HepG2 (cell line): ENCODE measurements at regions not wholly inside any gene's neighbourhood (a gene's known extent, or its start where the extent isn't known, plus 50 kb on each side); places are given as distances from the start of the nearest gene placed in this dataset.

ENCODE experiments used
- ATAC-seq: fragments of 200-7000 bp; cut with Tn5 transposase; 3 replicates; pipeline ENCODE4 v1.9.1; 2020; ENCODE audit warnings: mild to moderate bottlenecking, moderate library complexity
- BruUV-seq: library from RNA; stranded (reverse); fragments of 400-500 nt; replicated peaks from 2 replicates; lab custom pipeline; 2021; lab: Mats Ljungman, UMichigan
- CTCF ChIA-PET: fragments of 300-600 bp; formaldehyde crosslinking; extraction: SDS; loops from one replicate; lab custom pipeline; 2021; ENCODE audit warnings: low total read pairs, inconsistent platforms, low intra/inter-chr PET ratio; lab: Yijun Ruan, JAX
- POLR2A ChIA-PET: fragments of 350-600 bp; sonication (Branson Sonifier 250); formaldehyde crosslinking; loops from one replicate; lab custom pipeline; 2020; ENCODE audit warnings: antibody characterized with exemption, inconsistent platforms; lab: Yijun Ruan, JAX
- DNase-seq: peaks from one replicate; pipeline ENCODE4 v3.0.0-alpha.2; 2015; ENCODE audit warnings: low spot score
- FAIRE-seq: peaks from 3 replicates; lab custom pipeline; 2011; peaks lifted over from hg19 to GRCh38; lab: Jason Lieb, UNC
- H2AFZ ChIP-seq: one replicate; pipeline ENCODE4 v1.6.1; 2011; ENCODE audit warnings: low read length, inconsistent platforms
- H3K27ac ChIP-seq: fragments of 300-600 bp; 3 replicates; pipeline ENCODE4 v1.8.0; 2011; ENCODE audit warnings: mixed run types, mild to moderate bottlenecking, mixed read lengths, low read length, inconsistent platforms; ENCODE audit not compliant: insufficient read depth; ENCODE audit errors: extremely low read length
- H3K27me3 ChIP-seq, 2 experiments: fragments of 200-600 bp in 1 of 2; 2 replicates in 1 of 2; 3 replicates in 1 of 2; pipeline versions ENCODE4 v1.6.0 to v1.8.0; 2011; ENCODE audit warnings: low read length in 2 of 2, mild to moderate bottlenecking in 2 of 2, moderate library complexity in 2 of 2, inconsistent platforms in 1 of 2; ENCODE audit not compliant: insufficient read depth in 2 of 2, control insufficient read depth in 1 of 2
- H3K36me3 ChIP-seq, 2 experiments: fragments of 200-600 bp in 1 of 2; replicated peaks in 1 of 2; 2 replicates in 1 of 2; 3 replicates in 1 of 2; pipeline versions ENCODE4 v1.5.1 to v1.8.0; 2011; ENCODE audit warnings: low read length in 2 of 2, inconsistent platforms in 1 of 2; ENCODE audit not compliant: insufficient read depth in 2 of 2, control insufficient read depth in 1 of 2
- H3K4me1 ChIP-seq: 2 replicates; pipeline ENCODE4 v1.5.1; 2012; ENCODE audit warnings: low read length, inconsistent platforms; ENCODE audit not compliant: insufficient read depth
- H3K4me2 ChIP-seq: 2 replicates; pipeline ENCODE4 v1.6.0; 2011; ENCODE audit warnings: low read depth, low read length, inconsistent platforms
- H3K4me3 ChIP-seq, 3 experiments: fragments of 200-600 bp in 1 of 3; sonication (generic), shearing (Covaris generic) in 1 of 3; replicated peaks in 1 of 3; 2 replicates each; pipeline ENCODE4 v1.5.1; 2011 to 2016; ENCODE audit warnings: low read length in 3 of 3, inconsistent platforms in 2 of 3, low read depth in 2 of 3, mild to moderate bottlenecking in 2 of 3, control low read depth in 1 of 3, mixed read lengths in 1 of 3; ENCODE audit not compliant: insufficient read depth in 1 of 3
- H3K79me2 ChIP-seq: one replicate; pipeline ENCODE4 v1.6.1; 2011; ENCODE audit warnings: low read length, inconsistent platforms; ENCODE audit not compliant: insufficient read depth
- H3K9ac ChIP-seq: 2 replicates; pipeline ENCODE4 v1.6.0; 2011; ENCODE audit warnings: mild to moderate bottlenecking, low read depth, low read length, inconsistent platforms; ENCODE audit not compliant: insufficient read depth
- H3K9me3 ChIP-seq: 2 replicates; pipeline ENCODE4 v1.5.1; 2012; ENCODE audit warnings: mild to moderate bottlenecking, low read length
- H4K20me1 ChIP-seq: 2 replicates; pipeline ENCODE4 v1.6.0; 2011; ENCODE audit warnings: inconsistent platforms, mild to moderate bottlenecking, low read length, moderate library complexity; ENCODE audit not compliant: insufficient read depth
- HMGA1 ChIP-seq: sonication (generic); formaldehyde crosslinking; conservative IDR thresholded peaks from 2 replicates; pipeline ENCODE4 v1.4.0; 2020; ENCODE audit warnings: missing genetic modification reagents
- HOXD1 ChIP-seq: sonication (generic); formaldehyde crosslinking; IDR thresholded peaks from 2 replicates; pipeline ENCODE4 v1.5.0; 2020; ENCODE audit warnings: missing genetic modification reagents
- MAZ ChIP-seq, 2 experiments: sonication (generic) in 1 of 2; formaldehyde crosslinking in 1 of 2; IDR thresholded peaks; 2 replicates each; pipeline versions ENCODE4 v1.5.0 to v1.6.1; 2012 to 2020; ENCODE audit warnings: low read depth in 2 of 2, mild to moderate bottlenecking in 2 of 2, borderline replicate concordance in 1 of 2, improper control_type of control experiment in 1 of 2, low read length in 1 of 2, missing genetic modification reagents in 1 of 2, moderate library complexity in 1 of 2
- MED13 ChIP-seq: sonication (generic); formaldehyde crosslinking; IDR thresholded peaks from 2 replicates; pipeline ENCODE4 v1.5.0; 2020; ENCODE audit warnings: missing genetic modification reagents
- RARG ChIP-seq: sonication (generic); formaldehyde crosslinking; IDR thresholded peaks from 2 replicates; pipeline ENCODE4 v1.4.0; 2020; ENCODE audit warnings: low read depth, mild to moderate bottlenecking, missing genetic modification reagents
- RELA ChIP-seq: sonication (generic); formaldehyde crosslinking; IDR thresholded peaks from 2 replicates; pipeline ENCODE4 v1.4.0; 2020; ENCODE audit warnings: missing genetic modification reagents
- SP4 ChIP-seq: sonication (generic); formaldehyde crosslinking; IDR thresholded peaks from 2 replicates; pipeline ENCODE4 v1.8.1; 2023; ENCODE audit warnings: mild to moderate bottlenecking, missing genetic modification reagents
- SRY ChIP-seq: sonication (generic); formaldehyde crosslinking; IDR thresholded peaks from 2 replicates; pipeline ENCODE4 v1.8.0; 2022; ENCODE audit warnings: mild to moderate bottlenecking, missing genetic modification reagents
- ZKSCAN8 ChIP-seq: IDR thresholded peaks from 2 replicates; pipeline ENCODE4 v1.6.1; 2016; ENCODE audit warnings: borderline replicate concordance, missing genetic modification reagents, missing compliant biosample characterization
- ZNF383 ChIP-seq: sonication (generic); formaldehyde crosslinking; IDR thresholded peaks from 2 replicates; pipeline ENCODE4 v1.4.0; 2020; ENCODE audit warnings: missing genetic modification reagents, mild to moderate bottlenecking, borderline replicate concordance
- ZNF431 ChIP-seq: sonication (generic); formaldehyde crosslinking; IDR thresholded peaks from 2 replicates; pipeline ENCODE4 v1.9.0; 2022; ENCODE audit warnings: missing genetic modification reagents, low read depth, mild to moderate bottlenecking, borderline replicate concordance
- ZNF562 ChIP-seq: sonication (generic); formaldehyde crosslinking; IDR thresholded peaks from 2 replicates; pipeline ENCODE4 v1.8.0; 2022; ENCODE audit warnings: missing genetic modification reagents, borderline replicate concordance
- ZNF678 ChIP-seq: sonication (generic); formaldehyde crosslinking; IDR thresholded peaks from 2 replicates; pipeline ENCODE4 v1.4.0; 2020; ENCODE audit warnings: mild to moderate bottlenecking, missing genetic modification reagents
- WGBS: methylation state at CpG from one replicate; pipeline ENCODE4 v1.1.6; 2017; ENCODE audit warnings: low lambda C conversion rate; 5-methylcytosine and 5-hydroxymethylcytosine counted together
- in situ Hi-C: cut with HindIII; loops from 2 replicates; pipeline ENCODE4 v1.10.0; 2017; ENCODE audit warnings: low pct_unique_long_range_greater_than_20kb; ENCODE audit not compliant: extremely low pct_ligation_motif_present
- intact Hi-C: fragments of 100-400 bp; cut with micrococcal nuclease; formaldehyde crosslinking; loops from one replicate; pipeline ENCODE4 v1.10.0; 2022; ENCODE audit not compliant: unreplicated experiment
- TF ChIP-seq, protein P1 (sequence below): sonication (generic); formaldehyde crosslinking; IDR thresholded peaks from 2 replicates; pipeline ENCODE4; 2020; ENCODE audit warnings: missing genetic modification reagents, mild to moderate bottlenecking, borderline replicate concordance
- TF ChIP-seq, protein P2 (sequence below): sonication (generic); formaldehyde crosslinking; IDR thresholded peaks from one replicate; pipeline ENCODE4 v1.5.1; 2020; ENCODE audit warnings: mild to moderate bottlenecking, missing genetic modification reagents; ENCODE audit errors: not compliant biosample characterization

DNA sequence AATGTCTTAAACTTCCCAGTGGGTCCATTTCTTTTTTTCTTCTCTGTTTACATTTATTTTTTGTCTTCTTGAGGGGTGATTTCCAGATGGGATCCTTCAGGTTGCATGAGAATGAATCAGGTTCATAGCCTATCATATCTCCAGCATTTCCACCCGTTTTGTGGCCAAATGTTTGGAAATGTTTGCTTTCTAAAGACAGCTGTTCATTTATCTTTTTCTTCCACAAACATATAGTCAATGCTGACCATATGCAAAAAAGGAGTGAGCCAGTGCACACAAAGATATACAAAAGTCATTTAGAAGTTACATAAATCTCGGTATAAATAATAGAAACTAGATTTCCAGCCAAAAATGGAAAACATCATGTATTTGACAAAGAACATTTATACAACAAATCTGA is 71.6 kb upstream of the STC2 start:
- Histone ChIP-seq H3K4me2 (no peak overlapping the region), H3K9me3 (no peaks in the 10 kb centered on the region), H3K79me2 (no peaks in the 10 kb centered on the region), H3K27me3 (peaks cover 2 to 4% of the 10 kb centered on the region in 2 experiments; a peak in 2 of 5 replicates), H3K4me1 (no peaks in the 10 kb centered on the region), H3K27ac (no peak overlapping the region), H4K20me1 (no peaks in the 10 kb centered on the region), H2AFZ (no peak overlapping the region), H3K36me3 (no peaks in the 10 kb centered on the region), H3K9ac (no peak overlapping the region), H3K4me3 (no peak overlapping the region)
- CTCF ChIA-PET = no interaction called here
- in situ Hi-C loops (no loop called here), intact Hi-C loops (loop anchor here (5.0 kb wide), 1 partner anchor 172 kb away; no protein-coding TSS in a partner anchor)
- BruUV-seq = no TSS peak
- WGBS = 1% methylated on average over 2 of the region's 2 CpGs
- DNase-seq (no peak), ATAC-seq (no peak), FAIRE-seq (no peak)
- TF ChIP-seq ZNF562 (CRISPR knock-in tag) (no peak), ZNF431 (CRISPR knock-in tag) (no peak), SRY (CRISPR knock-in tag) (no peak), ZNF678 (no peak), HMGA1 (no peak), HOXD1 (CRISPR knock-in tag) (no peak), ZKSCAN8 (CRISPR knock-in tag) (no peak), MAZ (IDR thresholded peaks at IDR 0.05; ENCODE audit: borderline replicate concordance, low read depth, low read length) (no peak), MAZ (CRISPR knock-in tag; IDR thresholded peaks at IDR 0.05; ENCODE audit: low read depth) (no peak), MED13 (no peak), SP4 (CRISPR knock-in tag) (no peak), RARG (CRISPR knock-in tag) (no peak), RELA (CRISPR knock-in tag) (no peak), ZNF383 (CRISPR knock-in tag) (no peak)
- TF ChIP-seq, protein P1, sequence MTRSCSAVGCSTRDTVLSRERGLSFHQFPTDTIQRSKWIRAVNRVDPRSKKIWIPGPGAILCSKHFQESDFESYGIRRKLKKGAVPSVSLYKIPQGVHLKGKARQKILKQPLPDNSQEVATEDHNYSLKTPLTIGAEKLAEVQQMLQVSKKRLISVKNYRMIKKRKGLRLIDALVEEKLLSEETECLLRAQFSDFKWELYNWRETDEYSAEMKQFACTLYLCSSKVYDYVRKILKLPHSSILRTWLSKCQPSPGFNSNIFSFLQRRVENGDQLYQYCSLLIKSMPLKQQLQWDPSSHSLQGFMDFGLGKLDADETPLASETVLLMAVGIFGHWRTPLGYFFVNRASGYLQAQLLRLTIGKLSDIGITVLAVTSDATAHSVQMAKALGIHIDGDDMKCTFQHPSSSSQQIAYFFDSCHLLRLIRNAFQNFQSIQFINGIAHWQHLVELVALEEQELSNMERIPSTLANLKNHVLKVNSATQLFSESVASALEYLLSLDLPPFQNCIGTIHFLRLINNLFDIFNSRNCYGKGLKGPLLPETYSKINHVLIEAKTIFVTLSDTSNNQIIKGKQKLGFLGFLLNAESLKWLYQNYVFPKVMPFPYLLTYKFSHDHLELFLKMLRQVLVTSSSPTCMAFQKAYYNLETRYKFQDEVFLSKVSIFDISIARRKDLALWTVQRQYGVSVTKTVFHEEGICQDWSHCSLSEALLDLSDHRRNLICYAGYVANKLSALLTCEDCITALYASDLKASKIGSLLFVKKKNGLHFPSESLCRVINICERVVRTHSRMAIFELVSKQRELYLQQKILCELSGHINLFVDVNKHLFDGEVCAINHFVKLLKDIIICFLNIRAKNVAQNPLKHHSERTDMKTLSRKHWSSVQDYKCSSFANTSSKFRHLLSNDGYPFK (CRISPR knock-in tag) = no peak
- TF ChIP-seq, protein P2, sequence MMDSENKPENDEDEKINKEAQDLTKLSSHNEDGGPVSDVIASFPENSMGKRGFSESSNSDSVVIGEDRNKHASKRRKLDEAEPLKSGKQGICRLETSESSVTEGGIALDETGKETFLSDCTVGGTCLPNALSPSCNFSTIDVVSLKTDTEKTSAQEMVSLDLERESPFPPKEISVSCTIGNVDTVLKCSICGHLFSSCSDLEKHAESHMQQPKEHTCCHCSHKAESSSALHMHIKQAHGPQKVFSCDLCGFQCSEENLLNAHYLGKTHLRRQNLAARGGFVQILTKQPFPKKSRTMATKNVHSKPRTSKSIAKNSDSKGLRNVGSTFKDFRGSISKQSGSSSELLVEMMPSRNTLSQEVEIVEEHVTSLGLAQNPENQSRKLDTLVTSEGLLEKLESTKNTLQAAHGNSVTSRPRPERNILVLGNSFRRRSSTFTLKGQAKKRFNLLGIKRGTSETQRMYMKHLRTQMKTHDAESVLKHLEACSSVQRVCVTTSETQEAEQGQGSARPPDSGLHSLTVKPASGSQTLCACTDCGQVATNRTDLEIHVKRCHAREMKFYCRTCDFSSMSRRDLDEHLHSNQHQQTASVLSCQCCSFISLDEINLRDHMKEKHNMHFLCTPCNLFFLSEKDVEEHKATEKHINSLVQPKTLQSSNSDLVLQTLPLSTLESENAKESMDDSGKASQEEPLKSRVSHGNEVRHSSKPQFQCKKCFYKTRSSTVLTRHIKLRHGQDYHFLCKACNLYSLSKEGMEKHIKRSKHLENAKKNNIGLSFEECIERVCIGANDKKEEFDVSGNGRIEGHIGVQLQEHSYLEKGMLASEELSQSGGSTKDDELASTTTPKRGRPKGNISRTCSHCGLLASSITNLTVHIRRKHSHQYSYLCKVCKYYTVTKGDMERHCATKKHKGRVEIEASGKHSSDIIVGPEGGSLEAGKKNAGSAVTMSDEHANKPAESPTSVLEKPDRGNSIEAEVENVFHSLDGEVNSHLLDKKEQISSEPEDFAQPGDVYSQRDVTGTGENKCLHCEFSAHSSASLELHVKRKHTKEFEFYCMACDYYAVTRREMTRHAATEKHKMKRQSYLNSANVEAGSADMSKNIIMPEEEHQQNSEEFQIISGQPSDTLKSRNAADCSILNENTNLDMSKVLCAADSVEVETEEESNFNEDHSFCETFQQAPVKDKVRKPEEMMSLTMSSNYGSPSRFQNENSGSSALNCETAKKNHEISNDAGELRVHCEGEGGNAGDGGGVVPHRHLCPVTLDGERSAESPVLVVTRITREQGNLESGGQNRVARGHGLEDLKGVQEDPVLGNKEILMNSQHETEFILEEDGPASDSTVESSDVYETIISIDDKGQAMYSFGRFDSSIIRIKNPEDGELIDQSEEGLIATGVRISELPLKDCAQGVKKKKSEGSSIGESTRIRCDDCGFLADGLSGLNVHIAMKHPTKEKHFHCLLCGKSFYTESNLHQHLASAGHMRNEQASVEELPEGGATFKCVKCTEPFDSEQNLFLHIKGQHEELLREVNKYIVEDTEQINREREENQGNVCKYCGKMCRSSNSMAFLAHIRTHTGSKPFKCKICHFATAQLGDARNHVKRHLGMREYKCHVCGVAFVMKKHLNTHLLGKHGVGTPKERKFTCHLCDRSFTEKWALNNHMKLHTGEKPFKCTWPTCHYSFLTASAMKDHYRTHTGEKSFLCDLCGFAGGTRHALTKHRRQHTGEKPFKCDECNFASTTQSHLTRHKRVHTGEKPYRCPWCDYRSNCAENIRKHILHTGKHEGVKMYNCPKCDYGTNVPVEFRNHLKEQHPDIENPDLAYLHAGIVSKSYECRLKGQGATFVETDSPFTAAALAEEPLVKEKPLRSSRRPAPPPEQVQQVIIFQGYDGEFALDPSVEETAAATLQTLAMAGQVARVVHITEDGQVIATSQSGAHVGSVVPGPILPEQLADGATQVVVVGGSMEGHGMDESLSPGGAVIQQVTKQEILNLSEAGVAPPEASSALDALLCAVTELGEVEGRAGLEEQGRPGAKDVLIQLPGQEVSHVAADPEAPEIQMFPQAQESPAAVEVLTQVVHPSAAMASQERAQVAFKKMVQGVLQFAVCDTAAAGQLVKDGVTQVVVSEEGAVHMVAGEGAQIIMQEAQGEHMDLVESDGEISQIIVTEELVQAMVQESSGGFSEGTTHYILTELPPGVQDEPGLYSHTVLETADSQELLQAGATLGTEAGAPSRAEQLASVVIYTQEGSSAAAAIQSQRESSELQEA (CRISPR knock-in tag) = no peak
- POLR2A ChIA-PET = no interaction called here
